ENCODE measurements at regions not wholly inside any gene's neighbourhood (a gene's known extent, or its start where the extent isn't known, plus 50 kb on each side); places are given as distances from the start of the nearest gene placed in this dataset.

DNA sequence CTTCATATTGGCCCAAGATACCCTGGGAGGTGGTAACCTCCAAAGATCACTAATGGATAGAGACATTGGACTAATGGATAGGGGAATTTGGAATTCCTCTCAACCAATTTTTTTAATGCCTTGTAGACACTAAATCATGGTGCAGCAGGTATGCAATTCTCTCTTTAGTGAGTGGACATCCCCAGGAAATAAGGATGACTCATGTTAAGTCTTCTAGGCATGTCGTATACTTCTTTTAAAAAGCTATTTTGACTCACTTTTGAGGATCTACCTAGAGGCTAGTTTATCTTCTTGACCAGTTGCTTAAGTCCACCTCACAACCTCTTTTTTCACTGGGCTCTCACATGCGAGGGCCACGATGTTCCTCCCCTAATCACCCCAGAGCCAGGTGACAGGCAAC lies 211.6 kb upstream of the CDH12 start:
- DNase-seq = no peak

DNA sequence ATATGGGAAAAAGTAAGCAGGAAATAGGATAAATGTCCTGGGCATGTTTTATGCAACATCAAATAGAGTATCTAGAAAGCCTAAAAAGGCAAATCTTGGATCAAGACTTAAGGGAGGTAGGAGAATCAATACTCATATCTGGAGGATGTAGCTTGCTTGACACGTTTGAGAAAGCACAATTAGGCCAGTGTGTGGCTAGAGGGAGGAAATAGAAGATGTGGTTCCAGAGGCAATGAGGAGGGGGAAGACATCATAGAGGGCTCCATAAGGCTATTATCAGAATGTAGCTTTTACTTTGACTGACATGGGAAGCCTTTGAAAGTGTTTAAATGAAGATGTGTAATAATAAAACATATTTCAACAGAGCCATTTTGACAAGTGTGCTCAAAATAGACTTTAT lies 200.7 kb upstream of the CDH12 start:
- no peak for DNase-seq

DNA sequence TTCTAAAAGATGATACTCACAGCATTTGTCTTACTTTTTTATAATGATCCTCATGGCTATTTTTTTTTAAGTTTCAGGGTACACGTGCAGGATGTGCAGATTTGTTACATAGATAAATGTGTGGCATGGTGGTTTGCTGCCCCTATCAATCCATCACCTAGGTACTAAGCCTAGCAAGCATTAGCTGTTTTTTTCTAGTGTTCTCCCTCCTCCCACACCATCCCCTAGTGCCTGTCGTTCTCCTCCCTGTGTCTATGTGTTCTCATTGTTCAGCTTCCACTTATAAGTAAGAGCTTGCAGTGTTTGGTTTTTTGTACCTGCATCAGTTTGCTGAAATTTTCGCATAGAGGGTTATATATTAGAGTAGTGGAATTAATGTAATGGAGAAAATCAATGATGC lies 189.1 kb upstream of the CDH12 start:
- DNase-seq = peak; percentile 17

DNA sequence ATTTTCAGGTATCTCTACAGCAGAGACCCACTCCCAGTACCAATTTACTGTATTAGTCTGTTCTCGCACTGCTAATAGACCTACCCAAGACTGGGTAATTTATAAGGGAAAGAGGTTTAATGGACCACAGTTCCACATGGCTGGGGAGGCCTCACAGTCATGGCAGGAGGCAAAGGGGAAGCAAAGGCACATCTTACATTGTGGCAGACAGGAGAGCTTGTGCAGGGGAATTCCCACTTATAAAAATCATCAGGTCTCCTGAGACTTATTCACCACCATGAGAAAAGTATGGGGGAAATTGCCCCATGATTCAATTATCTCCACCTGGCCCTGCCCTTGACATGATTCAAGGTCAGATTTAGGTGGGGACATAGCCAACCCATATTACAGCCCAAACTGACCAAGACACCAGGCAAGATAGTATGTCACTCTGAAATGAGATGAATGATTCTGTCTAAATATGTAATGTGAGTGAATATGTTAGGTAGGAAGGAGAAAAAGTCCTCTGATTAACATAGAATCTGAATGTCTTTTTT lies 182.5 kb upstream of the CDH12 start:
- no peak for DNase-seq

DNA sequence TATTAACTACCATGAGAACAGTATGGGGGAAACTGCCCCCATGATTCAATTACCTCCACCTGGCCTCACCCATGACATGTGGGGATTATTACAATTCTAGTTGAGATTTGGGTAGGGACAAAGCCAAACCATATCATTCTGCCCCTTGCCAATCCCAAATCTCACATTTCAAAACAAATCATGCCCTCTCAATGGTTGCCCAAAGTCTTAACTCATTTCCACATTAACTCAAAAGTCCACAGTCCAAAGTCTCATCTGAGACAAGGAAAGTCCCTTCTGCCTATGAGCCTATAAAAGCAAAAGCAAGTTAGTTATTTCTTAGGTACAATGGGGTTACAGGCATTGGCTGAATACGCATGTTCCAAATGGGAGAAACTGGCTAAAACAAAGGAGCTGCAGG lies 180.7 kb upstream of the CDH12 start:
- no peak for DNase-seq

DNA sequence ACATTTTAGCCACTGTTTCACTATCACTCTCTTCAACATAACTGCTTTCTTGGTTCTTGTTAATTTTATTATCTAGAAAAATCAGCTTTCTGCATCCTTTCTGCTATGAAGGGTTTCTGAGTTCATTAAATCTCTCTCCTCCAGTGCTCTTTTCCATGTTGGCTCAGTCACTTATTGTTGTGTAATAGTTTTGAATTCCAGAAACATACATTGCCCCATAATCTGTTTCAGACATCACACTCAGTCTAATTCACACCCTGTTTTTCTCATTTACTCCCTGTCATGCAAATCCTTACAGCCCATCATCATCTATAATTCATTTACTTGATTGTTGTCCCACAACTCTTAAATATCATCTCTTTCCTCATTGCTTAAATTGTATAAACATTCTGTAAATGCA lies 176.1 kb upstream of the CDH12 start:
- no peak for DNase-seq

DNA sequence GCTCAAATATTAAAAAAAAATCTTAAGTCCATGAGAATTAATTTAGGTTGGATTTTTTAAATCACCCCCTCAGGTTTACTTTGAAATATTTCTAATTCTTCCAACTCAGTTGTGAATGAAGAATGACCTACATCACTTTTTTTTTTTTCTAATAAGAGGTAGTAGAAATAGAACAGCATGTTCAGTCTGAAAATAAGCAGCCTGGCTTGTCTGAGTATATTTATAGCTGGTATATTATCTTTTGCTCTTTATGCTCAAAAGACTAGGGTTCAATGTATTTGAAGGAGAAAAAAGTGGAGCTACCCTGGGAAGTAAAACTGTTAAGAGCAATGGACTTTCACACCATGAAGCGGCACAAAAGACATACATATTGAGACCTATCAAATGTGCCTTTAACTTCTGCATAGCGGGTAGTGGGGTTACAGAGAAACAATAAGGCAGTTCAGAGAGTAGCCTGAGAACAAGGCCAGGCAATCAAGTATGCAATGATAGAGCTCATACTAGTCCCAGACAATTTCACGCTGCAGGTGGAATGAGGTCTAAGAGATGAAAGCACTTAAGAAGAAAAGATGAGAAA lies 175.4 kb upstream of the CDH12 start:
- DNase-seq = no peak

DNA sequence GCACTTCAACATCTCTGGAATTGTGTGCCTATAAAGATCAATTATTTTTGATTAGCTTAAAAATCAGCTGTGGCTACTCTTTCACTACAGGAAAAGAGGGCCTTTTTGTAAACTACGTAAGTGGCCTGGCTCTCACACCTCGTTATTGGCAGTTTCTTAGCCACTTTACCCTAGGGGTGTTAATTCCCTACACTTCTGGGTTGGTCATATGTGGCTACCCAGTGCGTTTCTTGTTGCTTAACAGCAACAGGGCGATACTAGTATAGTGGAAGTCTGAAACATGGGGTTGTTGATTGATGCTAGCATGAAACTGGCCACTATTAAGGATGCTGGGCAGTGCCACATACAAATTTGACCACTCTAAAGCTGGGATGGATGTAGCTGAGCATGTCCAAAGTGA lies 174.7 kb upstream of the CDH12 start:
- no peak for DNase-seq

DNA sequence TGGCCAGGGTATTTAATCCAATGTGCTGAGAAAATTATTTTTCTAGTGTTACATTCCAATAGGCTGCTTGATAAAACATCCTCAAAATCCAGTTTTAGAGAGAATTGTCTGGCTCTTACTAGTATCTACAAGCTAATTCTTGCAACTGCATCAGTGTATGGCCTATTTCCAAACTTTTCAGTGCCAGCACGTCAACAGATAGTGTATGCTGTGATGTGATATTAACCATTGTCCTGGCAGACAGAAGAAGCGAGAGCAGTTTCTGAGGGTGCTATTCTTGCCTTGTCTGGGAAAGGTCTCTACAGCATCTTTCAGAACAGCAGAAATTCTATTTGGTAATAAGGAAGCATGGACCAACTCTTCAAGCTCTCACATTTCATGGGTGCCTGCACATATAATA lies 174.2 kb upstream of the CDH12 start:
- no peak for DNase-seq

DNA sequence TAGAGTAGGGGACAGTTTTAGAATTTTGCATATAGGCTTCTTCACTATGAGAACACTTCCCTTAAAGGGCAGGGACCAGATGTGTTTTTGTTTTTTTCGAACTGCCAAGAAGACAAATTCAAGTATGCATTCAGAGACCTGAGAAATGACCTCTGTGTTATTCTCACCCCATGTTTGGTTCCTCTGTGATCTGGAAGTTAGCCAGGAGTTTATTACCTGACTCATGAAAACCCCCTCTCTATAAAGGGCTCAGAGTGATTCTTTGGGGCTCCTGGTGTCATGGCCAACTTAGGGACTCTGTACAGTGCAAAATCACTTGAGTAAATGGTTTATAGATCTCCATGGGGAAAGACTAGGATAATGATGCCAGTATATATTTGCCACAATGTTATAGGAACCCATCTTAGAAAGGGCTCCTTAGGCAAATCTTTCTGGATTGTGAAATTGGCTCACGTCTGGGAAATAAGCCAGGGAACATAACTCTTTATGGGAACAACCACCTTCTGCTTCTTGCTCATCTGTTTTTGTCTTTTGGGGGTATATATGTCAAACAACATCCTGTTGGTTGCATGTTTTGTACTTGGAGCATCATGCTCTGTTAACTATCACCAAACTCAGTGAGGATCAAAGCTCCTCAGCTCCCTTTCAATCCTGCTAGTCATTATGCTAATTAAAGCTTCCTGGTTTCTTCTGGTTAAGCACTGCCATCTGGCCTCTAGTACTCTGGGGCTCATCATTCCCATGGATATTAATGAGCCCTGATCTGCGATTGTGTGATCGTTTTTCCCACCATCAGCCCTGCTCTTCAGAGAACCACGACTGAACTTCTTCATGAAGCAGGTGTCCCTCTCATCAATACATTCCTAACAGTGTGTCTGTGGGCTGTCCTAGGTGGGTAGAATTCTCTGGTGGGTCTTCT lies 173.4 kb upstream of the CDH12 start:
- no peak for DNase-seq

DNA sequence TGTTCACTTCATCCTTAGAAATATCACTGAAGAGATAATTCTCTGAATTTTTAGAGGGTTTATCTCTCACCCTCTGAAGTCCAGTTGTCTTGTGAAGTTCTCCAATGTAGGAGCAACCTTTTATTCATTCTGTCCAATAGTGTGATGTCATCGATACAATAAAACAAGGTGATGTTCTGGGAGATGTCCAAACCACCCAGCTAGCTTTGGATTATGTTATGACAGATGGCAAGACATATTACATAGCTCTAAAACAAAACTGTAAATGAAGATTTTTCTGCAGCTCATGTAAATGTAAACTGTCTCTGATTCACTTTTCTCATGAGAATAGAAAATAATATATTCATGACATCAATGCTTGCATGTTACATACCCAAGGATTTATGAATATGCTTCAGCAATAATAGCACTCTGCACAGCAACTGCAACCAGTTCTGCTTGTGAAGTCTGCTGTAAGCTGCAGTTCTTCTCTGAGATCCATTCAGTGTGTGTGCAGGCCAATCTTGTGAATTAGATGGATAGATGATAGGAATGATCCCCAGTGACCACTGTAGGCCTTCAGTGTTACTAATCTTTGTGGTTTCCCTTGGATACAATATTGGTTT lies 172.6 kb upstream of the CDH12 start:
- DNase-seq = no peak

DNA sequence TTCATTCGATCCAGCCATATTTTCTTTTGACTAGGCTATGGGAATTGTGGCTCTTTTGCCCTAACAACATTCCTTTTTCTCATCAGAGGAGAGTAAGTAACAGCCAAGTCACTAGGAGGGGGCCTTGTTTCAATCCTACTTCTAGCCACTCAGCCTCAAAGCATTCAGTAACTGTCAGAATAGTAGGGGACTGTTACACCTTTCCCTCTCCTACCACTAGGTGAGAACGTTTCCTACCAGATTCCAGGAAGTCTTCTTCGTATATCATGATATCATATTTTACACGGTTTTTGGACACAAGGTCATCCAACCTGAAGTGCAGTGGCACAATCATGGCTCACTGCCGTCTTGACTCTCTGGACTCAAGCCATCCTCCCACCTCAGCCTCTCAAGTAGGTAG lies 171.3 kb upstream of the CDH12 start:
- no peak for DNase-seq

DNA sequence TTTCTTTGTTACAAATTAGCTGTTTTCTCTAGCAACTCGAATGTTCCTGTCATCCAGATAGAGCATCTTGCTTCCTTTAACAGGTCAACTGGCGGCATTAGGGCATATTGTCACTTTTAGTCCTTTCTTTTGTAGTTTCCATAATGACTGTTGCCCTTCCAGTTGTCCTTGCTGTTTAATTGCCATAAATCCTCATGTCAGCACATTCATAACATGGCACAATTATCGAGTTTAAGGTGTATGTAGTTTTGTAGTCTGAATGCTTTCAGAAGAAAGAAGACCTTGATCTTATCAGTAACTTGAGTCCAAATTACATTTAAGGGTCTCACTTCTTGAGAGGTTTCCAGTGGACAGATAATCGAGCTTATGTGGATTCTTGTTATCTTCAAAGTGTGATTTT lies 161.7 kb upstream of the CDH12 start:
- DNase-seq = no peak

DNA sequence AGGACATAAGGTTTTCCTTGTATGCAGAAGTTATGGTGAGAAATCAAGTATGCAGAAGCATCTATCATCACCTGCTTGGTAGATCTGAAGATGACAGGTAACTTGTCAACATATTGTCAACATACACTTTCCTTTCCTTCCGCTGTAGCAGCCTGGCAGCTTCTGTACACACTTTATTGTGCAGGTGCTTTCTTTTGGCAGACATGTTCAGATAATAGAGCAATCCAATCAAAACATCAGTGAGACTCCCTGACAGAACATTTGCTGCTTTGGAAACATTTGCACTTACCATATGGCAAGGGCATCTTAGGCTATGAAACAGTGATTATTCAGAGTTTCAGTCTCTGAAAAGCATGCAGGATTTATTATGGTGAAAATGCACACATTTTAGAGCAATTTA lies 161.1 kb upstream of the CDH12 start:
- peak; percentile 63 for DNase-seq

DNA sequence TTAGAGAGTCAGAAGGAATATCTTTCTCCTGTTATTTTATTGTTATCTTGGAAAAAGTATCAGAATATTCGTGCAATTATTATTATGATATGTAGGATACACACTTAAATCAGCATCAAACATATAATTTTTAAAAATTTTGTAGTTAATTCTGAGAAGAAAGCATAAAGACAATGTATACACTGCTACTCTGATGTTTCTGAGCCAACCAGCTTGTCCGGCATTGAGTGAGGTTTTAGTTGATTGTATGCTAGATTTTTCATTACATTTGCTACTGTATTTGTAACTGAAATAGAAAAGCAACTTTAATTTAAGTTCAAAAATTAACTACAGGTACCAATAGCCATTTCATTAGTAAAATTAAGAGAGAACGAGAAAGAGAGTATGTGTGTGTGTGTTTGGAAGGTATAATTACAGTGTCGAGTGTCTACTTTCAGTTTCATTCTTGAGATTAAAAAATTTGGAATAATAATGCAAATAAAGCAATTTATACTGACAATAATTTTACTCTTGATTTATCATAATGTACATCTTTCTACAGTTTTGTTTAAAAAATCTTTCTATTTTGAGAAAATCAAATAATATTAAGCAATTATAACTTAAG lies 160.4 kb upstream of the CDH12 start:
- no peak for DNase-seq

DNA sequence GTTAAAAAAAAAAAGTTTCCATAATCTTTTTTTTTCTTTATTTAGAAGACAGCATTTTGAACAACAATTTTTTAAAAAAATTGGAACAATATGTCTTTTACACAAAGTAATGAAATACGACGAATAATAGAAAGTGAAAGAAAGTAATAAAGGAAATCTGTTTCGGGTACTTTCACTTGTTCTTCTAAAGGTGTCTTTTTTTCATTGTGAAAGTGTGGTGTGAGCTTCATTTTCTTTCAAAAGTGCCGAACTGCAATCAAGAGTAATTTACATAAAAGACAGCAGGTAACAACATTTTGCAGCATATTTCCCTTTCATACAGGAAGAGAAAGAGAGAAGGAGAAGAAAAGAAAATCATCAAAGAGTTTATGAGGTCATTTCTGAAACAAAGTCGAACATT lies 159.7 kb upstream of the CDH12 start:
- no peak for DNase-seq

DNA sequence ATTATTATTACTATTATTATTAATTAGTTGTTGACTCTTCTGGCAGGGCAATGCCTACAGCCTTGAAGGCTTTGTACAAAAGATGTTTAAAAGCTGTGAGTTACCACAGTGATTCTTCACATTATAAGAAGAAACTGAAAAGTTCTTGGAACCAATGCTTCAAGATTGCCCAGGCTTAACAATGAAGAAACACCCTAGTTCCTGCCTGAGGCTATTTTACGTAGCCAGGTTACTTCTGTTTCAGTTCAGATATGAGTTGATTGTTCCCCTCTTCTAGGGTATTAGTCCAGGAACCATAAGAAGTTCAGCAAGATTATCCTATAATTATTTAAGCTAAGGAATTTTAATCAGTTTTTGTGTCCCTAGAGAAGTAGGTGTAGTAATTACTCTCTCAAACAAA lies 154.6 kb upstream of the CDH12 start:
- no peak for DNase-seq

DNA sequence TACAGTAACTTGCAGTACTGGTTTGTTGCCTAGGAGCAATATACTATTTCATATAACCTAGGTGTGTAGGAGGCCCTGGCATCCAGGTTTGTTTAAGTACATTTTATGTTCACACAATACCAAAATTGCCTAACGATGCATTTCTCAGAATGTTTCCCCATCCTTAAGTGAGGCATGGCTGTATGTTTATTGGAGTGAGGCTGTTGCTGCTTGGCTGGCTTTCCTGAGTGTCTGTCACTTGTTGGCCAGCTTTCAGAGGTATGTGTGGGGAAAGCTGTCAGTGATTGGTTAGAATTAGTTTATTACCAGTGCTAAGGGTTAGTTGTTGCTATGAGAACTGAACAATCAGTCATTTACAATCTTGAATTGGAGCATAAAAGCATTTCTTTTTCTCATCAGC lies 154.1 kb upstream of the CDH12 start:
- no peak for DNase-seq

DNA sequence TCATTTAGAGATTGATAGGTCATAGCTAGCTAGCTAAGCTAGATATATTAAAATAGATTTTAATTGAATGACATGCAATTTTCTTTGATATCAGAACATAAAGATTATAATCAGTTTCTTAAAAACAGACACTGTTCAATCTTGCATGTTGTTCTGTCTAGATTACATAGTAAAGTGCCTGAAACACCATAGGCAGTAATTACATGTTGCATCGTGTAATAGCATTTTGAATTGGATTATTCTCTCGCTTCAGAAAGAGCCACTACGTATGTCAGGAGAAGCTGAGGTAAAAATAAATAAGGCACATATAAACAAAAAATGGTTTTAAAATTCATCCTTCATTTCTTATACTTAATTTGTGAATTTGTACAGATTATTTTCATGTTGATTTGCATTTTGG lies 148.0 kb upstream of the CDH12 start:
- DNase-seq = peak; percentile 68

DNA sequence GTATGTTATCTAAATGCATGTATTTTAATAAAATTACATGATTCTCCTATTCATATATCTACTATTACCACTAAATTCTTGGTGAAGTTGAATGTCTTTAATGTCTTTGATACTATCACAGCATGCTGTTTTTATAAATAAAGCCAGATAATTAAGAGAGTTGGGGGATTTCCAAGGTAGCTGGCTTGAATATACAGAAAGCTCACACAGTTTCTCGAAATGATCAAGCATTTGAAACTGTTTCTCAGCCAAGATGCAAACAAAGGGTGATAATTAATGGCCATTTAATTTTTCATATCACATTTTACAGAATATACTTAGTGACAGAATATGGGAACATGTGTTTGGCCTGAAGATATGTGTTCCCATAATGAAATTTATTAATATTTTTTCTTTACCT lies 145.6 kb upstream of the CDH12 start:
- no peak for DNase-seq

DNA sequence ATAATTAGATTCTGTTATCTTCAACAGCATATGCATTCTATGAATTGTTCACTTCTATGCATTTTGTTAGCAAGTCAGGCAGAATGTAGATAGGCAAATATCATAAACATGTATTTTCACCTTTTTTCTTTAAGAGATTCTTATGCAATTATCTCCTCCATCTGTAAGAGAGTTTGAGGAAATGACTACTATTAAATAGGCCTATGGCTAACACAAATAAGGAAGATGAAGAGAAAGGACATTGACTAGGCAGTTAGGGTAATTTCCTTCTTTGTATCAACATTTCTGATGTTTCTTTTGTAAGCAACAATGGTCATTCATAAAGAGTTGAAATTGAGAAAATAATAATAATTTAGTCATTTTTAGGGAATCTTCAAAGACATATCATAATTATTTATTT lies 145.2 kb upstream of the CDH12 start:
- DNase-seq = no peak

DNA sequence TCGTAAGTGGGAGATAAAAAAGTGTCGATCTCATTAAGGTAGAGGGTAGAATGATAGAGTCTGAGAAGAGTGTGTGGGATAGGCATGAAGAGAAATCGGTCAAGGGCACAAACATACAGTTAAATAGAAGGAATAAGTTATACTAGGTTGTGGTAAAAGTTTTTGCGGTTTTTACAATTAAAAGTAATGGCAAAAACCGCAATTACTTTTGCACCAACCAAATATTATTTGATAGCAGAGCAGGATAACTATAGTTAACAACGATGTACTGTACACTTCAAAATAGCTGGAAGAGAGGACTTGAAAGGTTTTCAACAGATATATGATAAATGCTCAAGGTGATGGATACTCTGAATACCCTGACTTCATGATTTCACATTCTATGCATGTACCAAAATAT lies 135.8 kb upstream of the CDH12 start:
- no peak for DNase-seq

DNA sequence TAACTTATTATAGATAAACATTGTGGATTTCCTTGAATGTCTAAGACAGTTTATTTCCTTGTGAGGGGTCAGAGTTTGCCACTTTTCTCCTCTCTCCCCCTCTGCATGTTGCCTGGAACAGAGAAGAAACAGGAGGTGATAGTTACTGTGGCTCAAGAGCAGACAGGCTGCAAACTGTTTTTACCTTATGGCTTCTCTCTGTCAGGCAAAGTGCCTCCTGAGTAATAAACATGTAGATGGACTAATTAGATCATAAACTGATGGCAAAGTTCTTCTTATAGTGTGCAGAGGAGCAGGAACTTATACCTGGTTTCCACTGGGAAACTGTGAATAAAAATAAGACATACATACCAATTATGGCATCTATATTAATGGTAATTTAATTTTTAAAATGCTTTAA lies 133.1 kb upstream of the CDH12 start:
- DNase-seq = no peak

DNA sequence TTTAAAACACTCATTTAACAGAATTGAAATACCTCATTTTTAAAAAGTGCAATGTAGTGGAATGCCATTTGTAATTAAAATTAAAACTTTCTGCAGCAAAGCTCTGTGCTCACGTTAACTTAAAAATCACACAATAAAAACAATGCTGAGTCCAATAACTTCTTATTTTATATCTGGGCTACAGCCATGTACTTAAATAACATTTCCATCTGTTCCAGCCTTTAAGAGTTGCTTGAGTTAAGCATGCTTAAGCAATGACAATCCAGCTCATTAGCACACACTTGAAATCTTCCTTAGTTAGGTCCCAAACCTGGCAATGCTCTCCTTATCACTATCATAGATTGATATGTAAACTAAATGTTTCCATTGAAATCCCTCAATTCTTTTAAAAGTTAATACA lies 132.3 kb upstream of the CDH12 start:
- no peak for DNase-seq
